ENCODE measurements at regions not wholly inside any gene's neighbourhood (a gene's known extent, or its start where the extent isn't known, plus 50 kb on each side); places are given as distances from the start of the nearest gene placed in this dataset.

GRCh38 chr9:119818726-119819435 lies 449.6 kb upstream of the BRINP1 start:
- TF ChIP-seq, protein P1, sequence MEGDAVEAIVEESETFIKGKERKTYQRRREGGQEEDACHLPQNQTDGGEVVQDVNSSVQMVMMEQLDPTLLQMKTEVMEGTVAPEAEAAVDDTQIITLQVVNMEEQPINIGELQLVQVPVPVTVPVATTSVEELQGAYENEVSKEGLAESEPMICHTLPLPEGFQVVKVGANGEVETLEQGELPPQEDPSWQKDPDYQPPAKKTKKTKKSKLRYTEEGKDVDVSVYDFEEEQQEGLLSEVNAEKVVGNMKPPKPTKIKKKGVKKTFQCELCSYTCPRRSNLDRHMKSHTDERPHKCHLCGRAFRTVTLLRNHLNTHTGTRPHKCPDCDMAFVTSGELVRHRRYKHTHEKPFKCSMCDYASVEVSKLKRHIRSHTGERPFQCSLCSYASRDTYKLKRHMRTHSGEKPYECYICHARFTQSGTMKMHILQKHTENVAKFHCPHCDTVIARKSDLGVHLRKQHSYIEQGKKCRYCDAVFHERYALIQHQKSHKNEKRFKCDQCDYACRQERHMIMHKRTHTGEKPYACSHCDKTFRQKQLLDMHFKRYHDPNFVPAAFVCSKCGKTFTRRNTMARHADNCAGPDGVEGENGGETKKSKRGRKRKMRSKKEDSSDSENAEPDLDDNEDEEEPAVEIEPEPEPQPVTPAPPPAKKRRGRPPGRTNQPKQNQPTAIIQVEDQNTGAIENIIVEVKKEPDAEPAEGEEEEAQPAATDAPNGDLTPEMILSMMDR (IDR thresholded peaks at IDR 0.05; ENCODE audit: low read depth, low read length): no peak
- Histone ChIP-seq H3K36me3 (no peaks in the 10 kb centered on the region), H3K27me3 (ENCODE audit: insufficient read depth, low read depth, severe bottlenecking) (no peaks in the 10 kb centered on the region), H3K4me3 (ENCODE audit: low read depth, low read length) (no peak overlapping the region), H3K27ac (no peak overlapping the region), H3K9me3 (ENCODE audit: severe bottlenecking) (no peaks in the 10 kb centered on the region)
- DNase-seq: peak; percentile 48

- DNase-seq: no peak
- TF ChIP-seq, protein P1 (IDR thresholded peaks at IDR 0.05; ENCODE audit: low read depth, low read length): no peak
- no peak overlapping the region for H3K4me3 ChIP-seq (ENCODE audit: low read depth, low read length)
- H3K9me3 ChIP-seq (ENCODE audit: severe bottlenecking): no peaks in the 10 kb centered on the region
- H3K27me3 ChIP-seq (ENCODE audit: insufficient read depth, low read depth, severe bottlenecking): no peaks in the 10 kb centered on the region
- no peak overlapping the region for H3K27ac ChIP-seq
- no peaks in the 10 kb centered on the region for H3K36me3 ChIP-seq
Observed at GRCh38 chr9:119810645-119811429, 441.6 kb upstream of the BRINP1 start.

- TF ChIP-seq, protein P1 (IDR thresholded peaks at IDR 0.05; ENCODE audit: low read depth, low read length): no peak
- H3K27ac ChIP-seq: no peak overlapping the region
- H3K4me3 ChIP-seq (ENCODE audit: low read depth, low read length): no peak overlapping the region
- no peak for DNase-seq
- peaks cover 10% of the 10 kb centered on the region for H3K9me3 ChIP-seq (ENCODE audit: severe bottlenecking)
- no peaks in the 10 kb centered on the region for H3K36me3 ChIP-seq
- H3K27me3 ChIP-seq (ENCODE audit: insufficient read depth, low read depth, severe bottlenecking): no peaks in the 10 kb centered on the region
Observed at GRCh38 chr9:119803679-119804078, 434.4 kb upstream of the BRINP1 start.

GRCh38 chr9:119802621-119803020 lies 433.4 kb upstream of the BRINP1 start:
- no peaks in the 10 kb centered on the region for H3K36me3 ChIP-seq
- H3K27ac ChIP-seq: no peak overlapping the region
- DNase-seq: peak; percentile 29
- H3K4me3 ChIP-seq (ENCODE audit: low read depth, low read length): no peak overlapping the region
- no peaks in the 10 kb centered on the region for H3K27me3 ChIP-seq (ENCODE audit: insufficient read depth, low read depth, severe bottlenecking)
- peaks cover 10% of the 10 kb centered on the region for H3K9me3 ChIP-seq (ENCODE audit: severe bottlenecking)
- TF ChIP-seq, protein P1 (IDR thresholded peaks at IDR 0.05; ENCODE audit: low read depth, low read length): no peak

GRCh38 chr9:119802133-119802532 lies 432.9 kb upstream of the BRINP1 start:
- TF ChIP-seq, protein P1 (IDR thresholded peaks at IDR 0.05; ENCODE audit: low read depth, low read length): no peak
- H3K36me3 ChIP-seq: no peaks in the 10 kb centered on the region
- no peak overlapping the region for H3K4me3 ChIP-seq (ENCODE audit: low read depth, low read length)
- no peak overlapping the region for H3K27ac ChIP-seq
- no peak for DNase-seq
- H3K27me3 ChIP-seq (ENCODE audit: insufficient read depth, low read depth, severe bottlenecking): no peaks in the 10 kb centered on the region
- peaks cover 10% of the 10 kb centered on the region for H3K9me3 ChIP-seq (ENCODE audit: severe bottlenecking)
